ENCODE measurements at regions not wholly inside any gene's neighbourhood (a gene's known extent, or its start where the extent isn't known, plus 50 kb on each side); places are given as distances from the start of the nearest gene placed in this dataset.

DNA sequence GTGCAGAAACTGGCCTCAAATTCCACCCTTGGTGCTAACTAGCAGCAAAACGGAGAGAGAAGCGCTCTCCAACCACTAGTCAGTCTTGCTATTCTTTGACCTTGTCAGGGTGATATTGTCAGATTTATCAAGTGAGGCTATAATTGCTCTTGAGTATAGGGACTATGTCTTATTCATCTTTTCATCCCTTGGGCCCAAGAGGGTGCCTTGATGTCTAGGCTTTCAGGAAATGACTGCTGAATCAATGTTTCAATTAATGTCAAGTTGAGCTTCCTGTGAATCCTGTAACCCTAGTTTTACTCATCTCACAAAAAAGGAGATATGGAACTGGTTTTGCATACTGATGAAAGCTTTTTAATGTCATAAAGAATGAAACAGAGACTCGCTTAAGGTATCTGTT, 701.3 kb downstream of the EDEM1 start:
- Mint-ChIP-seq H3K27ac (ENCODE audit: unreplicated experiment) (no peak overlapping the region), H3K36me3 (ENCODE audit: low read depth, unreplicated experiment) (no peaks in the 10 kb centered on the region), H3K4me1 (ENCODE audit: unreplicated experiment) (no peaks in the 10 kb centered on the region), H3K9me3 (ENCODE audit: unreplicated experiment) (peaks cover 10% of the 10 kb centered on the region), H3K4me3 (ENCODE audit: unreplicated experiment) (no peak overlapping the region), H3K27me3 (ENCODE audit: unreplicated experiment) (peaks cover 3% of the 10 kb centered on the region)
- DNase-seq (ENCODE audit: low spot score): no peak
- TF ChIP-seq, protein P1, sequence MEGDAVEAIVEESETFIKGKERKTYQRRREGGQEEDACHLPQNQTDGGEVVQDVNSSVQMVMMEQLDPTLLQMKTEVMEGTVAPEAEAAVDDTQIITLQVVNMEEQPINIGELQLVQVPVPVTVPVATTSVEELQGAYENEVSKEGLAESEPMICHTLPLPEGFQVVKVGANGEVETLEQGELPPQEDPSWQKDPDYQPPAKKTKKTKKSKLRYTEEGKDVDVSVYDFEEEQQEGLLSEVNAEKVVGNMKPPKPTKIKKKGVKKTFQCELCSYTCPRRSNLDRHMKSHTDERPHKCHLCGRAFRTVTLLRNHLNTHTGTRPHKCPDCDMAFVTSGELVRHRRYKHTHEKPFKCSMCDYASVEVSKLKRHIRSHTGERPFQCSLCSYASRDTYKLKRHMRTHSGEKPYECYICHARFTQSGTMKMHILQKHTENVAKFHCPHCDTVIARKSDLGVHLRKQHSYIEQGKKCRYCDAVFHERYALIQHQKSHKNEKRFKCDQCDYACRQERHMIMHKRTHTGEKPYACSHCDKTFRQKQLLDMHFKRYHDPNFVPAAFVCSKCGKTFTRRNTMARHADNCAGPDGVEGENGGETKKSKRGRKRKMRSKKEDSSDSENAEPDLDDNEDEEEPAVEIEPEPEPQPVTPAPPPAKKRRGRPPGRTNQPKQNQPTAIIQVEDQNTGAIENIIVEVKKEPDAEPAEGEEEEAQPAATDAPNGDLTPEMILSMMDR (IDR thresholded peaks at IDR 0.05; ENCODE audit: unreplicated experiment): no peak

DNA sequence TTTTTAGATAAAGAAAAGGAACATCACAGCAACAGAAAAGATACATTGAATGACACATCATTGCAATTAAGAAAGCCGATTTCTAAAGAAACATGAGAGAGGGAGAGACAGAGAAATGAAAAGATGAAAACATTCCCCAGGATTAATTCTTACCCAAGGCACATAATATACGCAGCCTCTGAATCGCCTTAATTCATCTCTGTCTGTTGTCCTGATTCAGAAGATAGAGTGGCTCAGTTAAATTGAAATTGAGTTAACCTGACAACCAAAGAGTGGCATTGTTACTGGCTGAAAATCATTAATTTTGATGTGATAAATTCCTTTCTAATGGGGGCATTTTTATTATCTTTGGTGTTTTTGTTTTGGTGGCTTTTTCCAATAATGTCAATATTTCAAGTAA, 701.9 kb downstream of the EDEM1 start:
- Mint-ChIP-seq H3K27ac (ENCODE audit: unreplicated experiment) (no peak overlapping the region), H3K36me3 (ENCODE audit: low read depth, unreplicated experiment) (no peaks in the 10 kb centered on the region), H3K9me3 (ENCODE audit: unreplicated experiment) (peaks cover 10% of the 10 kb centered on the region), H3K4me3 (ENCODE audit: unreplicated experiment) (no peak overlapping the region), H3K27me3 (ENCODE audit: unreplicated experiment) (peaks cover 3% of the 10 kb centered on the region), H3K4me1 (ENCODE audit: unreplicated experiment) (no peaks in the 10 kb centered on the region)
- TF ChIP-seq, protein P1 (IDR thresholded peaks at IDR 0.05; ENCODE audit: unreplicated experiment): no peak
- DNase-seq (ENCODE audit: low spot score): no peak

DNA sequence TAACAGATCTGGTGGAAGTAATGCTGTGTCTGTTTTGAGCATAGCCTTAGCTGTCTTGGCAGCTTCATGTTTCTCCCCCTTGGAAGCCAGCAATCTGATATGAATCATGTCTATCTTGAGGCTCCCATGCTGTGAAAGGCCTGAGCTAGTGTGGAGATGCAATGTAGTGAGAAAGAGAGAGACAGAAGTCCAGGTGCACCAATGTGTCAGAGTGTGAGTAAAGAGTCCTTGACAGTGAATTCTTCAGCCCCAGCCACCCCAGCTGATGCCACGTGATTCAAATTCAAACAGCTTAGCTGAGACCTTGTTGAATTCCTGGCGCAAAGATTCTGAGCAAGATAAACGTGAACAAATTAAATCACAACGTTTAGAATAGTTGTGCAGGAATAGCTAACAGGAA, 704.2 kb downstream of the EDEM1 start:
- Mint-ChIP-seq H3K27ac (ENCODE audit: unreplicated experiment) (no peak overlapping the region), H3K27me3 (ENCODE audit: unreplicated experiment) (peaks cover 3% of the 10 kb centered on the region), H3K4me3 (ENCODE audit: unreplicated experiment) (no peak overlapping the region), H3K4me1 (ENCODE audit: unreplicated experiment) (no peaks in the 10 kb centered on the region), H3K36me3 (ENCODE audit: low read depth, unreplicated experiment) (no peaks in the 10 kb centered on the region), H3K9me3 (ENCODE audit: unreplicated experiment) (peaks cover 18% of the 10 kb centered on the region)
- DNase-seq (ENCODE audit: low spot score): no peak
- TF ChIP-seq, protein P1 (IDR thresholded peaks at IDR 0.05; ENCODE audit: unreplicated experiment): no peak

DNA sequence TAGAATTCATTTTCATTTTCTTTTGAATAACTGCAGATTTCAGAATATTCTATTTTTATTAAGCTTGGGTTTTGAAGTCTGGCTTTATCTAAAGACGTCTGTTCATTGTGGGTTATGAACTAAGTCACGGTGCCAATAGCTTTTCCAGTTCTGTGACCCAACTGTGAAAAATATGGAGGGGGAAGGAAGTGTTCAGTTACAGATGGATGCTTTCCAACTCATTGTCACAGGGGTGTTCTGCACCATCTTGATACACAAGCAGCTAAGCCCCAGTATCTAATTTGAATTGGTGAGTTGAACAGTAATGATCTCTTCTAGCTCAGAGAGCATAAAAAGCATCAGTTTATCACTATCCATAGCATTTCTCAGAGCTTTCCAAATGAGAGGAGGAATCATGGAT, 710.6 kb downstream of the EDEM1 start:
- DNase-seq (ENCODE audit: low spot score): no peak
- H3K36me3 Mint-ChIP-seq (ENCODE audit: low read depth, unreplicated experiment): no peaks in the 10 kb centered on the region
- H3K27me3 Mint-ChIP-seq (ENCODE audit: unreplicated experiment): peaks cover 3% of the 10 kb centered on the region
- H3K27ac Mint-ChIP-seq (ENCODE audit: unreplicated experiment): no peak overlapping the region
- no peaks in the 10 kb centered on the region for H3K4me1 Mint-ChIP-seq (ENCODE audit: unreplicated experiment)
- TF ChIP-seq, protein P1 (IDR thresholded peaks at IDR 0.05; ENCODE audit: unreplicated experiment): no peak
- peaks cover 19% of the 10 kb centered on the region for H3K9me3 Mint-ChIP-seq (ENCODE audit: unreplicated experiment)
- H3K4me3 Mint-ChIP-seq (ENCODE audit: unreplicated experiment): no peak overlapping the region

DNA sequence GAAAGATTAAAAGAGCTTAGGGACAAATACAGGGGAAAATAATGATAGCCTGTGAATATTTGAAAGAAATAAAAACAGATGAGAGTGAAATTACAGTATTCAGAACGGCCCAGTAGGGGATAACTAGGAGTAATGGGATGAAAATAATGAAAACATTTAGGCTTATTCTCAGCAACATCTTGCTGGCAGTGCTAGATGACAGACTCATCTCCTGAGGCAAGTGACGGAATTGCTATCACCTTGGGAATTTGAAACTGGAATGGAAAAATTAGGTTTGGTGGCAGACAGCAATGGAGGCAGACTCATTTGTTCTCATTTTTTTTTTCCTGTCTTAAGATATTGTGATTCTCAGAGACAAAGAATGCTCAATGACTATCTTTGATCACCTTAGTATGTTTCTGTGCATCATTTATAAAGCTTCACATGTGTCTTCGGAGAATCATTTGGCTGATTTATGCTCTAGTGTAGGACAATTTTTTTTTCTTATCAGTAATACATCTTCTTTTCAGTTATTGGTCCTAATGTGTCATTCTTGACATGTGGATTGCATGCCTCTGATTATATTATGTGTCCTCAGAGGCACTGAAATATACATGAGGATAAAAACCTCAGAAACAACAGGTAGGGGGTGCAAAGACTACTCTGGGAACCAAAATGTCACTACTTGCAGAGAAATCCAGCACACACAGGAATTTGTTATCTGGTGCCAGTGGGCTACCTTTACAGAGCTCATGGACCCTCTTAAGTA, 711.7 kb downstream of the EDEM1 start:
- Mint-ChIP-seq H3K27me3 (ENCODE audit: unreplicated experiment) (no peaks in the 10 kb centered on the region), H3K9me3 (ENCODE audit: unreplicated experiment) (peaks cover 19% of the 10 kb centered on the region), H3K27ac (ENCODE audit: unreplicated experiment) (no peak overlapping the region), H3K4me1 (ENCODE audit: unreplicated experiment) (no peaks in the 10 kb centered on the region), H3K36me3 (ENCODE audit: low read depth, unreplicated experiment) (no peaks in the 10 kb centered on the region), H3K4me3 (ENCODE audit: unreplicated experiment) (no peak overlapping the region)
- DNase-seq (ENCODE audit: low spot score): no peak
- TF ChIP-seq, protein P1 (IDR thresholded peaks at IDR 0.05; ENCODE audit: unreplicated experiment): no peak
